ENCODE measurements at regions not wholly inside any gene's neighbourhood (a gene's known extent, or its start where the extent isn't known, plus 50 kb on each side); places are given as distances from the start of the nearest gene placed in this dataset.

DNA sequence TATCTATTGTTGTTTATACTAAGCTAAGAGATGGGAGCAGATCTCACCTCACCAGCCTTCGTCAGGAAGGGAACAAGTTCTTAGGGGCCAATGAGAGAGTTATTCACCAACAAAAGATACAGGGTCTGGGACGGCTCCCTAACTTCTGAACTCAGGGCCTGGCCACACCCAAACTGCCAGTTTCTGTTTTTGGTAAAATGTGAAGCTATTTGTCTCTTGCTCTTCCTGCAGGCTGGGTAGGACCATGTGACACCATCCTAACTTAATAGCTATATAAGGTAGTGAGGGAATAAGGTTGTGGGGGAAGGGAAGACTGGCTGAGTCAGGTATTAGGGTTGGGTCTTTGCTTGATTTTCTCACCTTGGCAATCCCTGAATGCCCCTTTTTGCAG is 480.5 kb downstream of the KDM4C start:
- DNase-seq (ENCODE audit: low spot score) = no peak

GRCh38 chr9:7237473-7238246 is 479.9 kb downstream of the KDM4C start:
- peak; percentile 36 for DNase-seq (ENCODE audit: low spot score)

GRCh38 chr9:7236186-7236585 is 478.4 kb downstream of the KDM4C start:
- no peak for DNase-seq (ENCODE audit: low spot score)

GRCh38 chr9:7234144-7234543 is 476.4 kb downstream of the KDM4C start:
- peak; percentile 13 for DNase-seq (ENCODE audit: low spot score)

DNA sequence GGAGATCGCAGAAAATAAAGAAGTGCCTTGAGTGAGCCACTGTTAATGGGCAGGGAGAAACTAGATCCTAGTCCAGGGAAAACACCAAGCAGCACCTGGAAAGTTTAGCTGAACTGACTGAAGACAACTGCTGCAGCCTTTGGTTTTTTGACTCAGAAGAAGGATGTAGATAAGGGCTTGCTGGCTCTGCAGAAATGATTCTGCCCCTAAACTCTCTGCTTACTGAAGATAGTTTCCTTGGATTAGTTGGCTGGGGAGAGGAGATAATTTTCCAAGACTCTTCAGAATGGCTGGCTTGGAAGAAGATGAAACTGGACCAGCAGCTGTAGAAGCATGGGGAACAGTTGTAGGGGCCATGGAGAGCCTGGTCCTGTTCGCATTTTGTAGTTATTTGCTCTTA is 471.8 kb downstream of the KDM4C start:
- no peak for DNase-seq (ENCODE audit: low spot score)

DNA sequence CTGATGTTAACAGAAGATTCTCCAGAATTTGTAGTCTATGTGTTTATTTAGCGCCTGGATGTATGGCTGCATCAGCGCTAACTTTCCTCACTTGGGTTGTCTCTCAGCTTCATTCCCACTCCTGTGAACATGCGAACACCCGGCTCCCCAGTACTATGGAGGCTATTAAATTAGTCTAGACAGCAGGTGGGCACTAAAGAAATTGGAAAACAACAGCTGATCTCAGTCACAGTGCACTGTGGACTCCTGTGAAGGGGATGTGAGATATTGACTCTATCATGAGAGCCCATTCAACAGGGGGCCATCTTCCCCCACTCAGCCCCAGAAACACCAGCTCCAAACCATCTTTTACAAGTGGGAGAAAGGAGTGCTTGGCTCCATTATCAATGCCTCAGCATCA is 471.0 kb downstream of the KDM4C start:
- no peak for DNase-seq (ENCODE audit: low spot score)

GRCh38 chr9:7227951-7228350 is 470.2 kb downstream of the KDM4C start:
- DNase-seq (ENCODE audit: low spot score) = no peak

GRCh38 chr9:7226007-7226640 is 468.4 kb downstream of the KDM4C start:
- no peak for DNase-seq (ENCODE audit: low spot score)
